Epithelial cell of proximal tubule (primary cell): ENCODE measurements at regions not wholly inside any gene's neighbourhood (a gene's known extent, or its start where the extent isn't known, plus 50 kb on each side); places are given as distances from the start of the nearest gene placed in this dataset.

Experiments used
- DNase-seq: peaks from one replicate; pipeline ENCODE4 v3.0.0-alpha.2; 2011; ENCODE audit warnings: low read depth
- H3K4me3 ChIP-seq: 2 replicates; pipeline ENCODE4 v1.5.1; 2011; ENCODE audit warnings: low read depth, mild to moderate bottlenecking, low read length
- TF ChIP-seq, protein P1 (sequence below): conservative IDR thresholded peaks from 2 replicates; pipeline ENCODE4 v1.5.1; 2012; ENCODE audit warnings: low read depth, mild to moderate bottlenecking, low read length

GRCh38 chr3:162992741-162993140, 1496.1 kb downstream of the OTOL1 start:
- DNase-seq: no peak
- H3K4me3 ChIP-seq: no peak overlapping the region
- TF ChIP-seq, protein P1, sequence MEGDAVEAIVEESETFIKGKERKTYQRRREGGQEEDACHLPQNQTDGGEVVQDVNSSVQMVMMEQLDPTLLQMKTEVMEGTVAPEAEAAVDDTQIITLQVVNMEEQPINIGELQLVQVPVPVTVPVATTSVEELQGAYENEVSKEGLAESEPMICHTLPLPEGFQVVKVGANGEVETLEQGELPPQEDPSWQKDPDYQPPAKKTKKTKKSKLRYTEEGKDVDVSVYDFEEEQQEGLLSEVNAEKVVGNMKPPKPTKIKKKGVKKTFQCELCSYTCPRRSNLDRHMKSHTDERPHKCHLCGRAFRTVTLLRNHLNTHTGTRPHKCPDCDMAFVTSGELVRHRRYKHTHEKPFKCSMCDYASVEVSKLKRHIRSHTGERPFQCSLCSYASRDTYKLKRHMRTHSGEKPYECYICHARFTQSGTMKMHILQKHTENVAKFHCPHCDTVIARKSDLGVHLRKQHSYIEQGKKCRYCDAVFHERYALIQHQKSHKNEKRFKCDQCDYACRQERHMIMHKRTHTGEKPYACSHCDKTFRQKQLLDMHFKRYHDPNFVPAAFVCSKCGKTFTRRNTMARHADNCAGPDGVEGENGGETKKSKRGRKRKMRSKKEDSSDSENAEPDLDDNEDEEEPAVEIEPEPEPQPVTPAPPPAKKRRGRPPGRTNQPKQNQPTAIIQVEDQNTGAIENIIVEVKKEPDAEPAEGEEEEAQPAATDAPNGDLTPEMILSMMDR: no peak

GRCh38 chr3:162994165-162994564, 1497.6 kb downstream of the OTOL1 start:
- TF ChIP-seq, protein P1: no peak
- DNase-seq: no peak

DNA sequence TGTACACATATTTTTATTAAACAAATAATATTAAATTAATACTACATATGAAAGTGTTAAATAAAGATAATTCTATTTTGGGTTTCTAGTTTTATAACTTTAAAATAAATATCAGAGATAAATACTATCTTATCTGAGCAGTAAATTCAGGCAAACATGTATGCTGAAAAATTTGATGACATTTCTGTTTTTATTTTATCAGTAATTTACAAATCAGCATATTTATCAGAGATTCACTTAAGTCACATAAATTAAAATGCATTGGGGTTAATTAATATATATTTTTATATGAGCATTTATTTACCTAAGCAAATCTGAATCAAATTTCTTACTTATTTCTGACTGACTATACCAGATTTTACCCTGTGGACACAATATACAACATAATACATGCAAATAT, 1499.8 kb downstream of the OTOL1 start:
- TF ChIP-seq, protein P1: no peak
- DNase-seq: no peak
- H3K4me3 ChIP-seq: no peak overlapping the region

More at GRCh38 chr3:162994165-162994564, 1497.6 kb downstream of the OTOL1 start:
- H3K4me3 ChIP-seq: no peak overlapping the region

GRCh38 chr3:162998205-162998604, 1501.6 kb downstream of the OTOL1 start:
- no peak overlapping the region for H3K4me3 ChIP-seq
- DNase-seq: no peak
- TF ChIP-seq, protein P1: no peak

DNA sequence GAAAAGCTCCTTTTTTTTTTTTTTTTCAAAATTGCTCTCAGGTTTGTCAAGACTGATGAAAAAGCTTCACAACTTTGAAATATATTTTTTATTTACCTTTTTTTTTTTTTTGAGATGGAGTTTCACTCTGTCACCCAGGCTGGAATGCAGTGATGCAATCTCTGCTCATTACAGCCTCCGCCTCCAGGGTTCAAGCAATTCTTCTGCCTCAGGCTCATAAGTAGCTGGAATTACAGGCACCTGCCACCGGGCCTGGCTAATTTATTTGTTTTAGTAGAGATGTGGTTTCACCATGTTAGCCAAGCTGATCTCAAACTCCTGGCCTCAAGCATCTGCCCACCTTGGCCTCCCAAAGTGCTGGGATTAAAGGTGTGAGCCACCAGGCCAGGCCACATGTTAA, 1515.0 kb downstream of the OTOL1 start:
- DNase-seq: no peak
- TF ChIP-seq, protein P1: no peak
- no peak overlapping the region for H3K4me3 ChIP-seq

DNA sequence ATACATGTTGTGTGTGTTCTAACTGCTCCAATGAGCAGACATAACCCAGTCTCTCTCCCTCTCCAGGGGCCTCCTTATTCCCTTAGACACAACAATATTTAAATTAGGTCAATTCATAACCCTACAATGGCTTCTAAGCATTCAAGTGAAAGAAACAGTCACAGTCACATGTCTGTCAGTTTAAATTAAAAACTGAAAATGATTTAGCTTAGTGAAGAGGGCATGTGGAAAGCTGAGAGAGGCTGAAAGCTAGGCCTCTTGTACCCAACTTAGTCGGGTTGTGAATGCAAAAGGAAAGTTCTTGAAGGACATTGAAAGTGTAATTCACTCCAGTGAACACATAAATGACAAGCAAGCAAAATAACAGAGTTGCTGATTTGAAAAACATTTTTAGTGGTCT, 1519.6 kb downstream of the OTOL1 start:
- DNase-seq: no peak

GRCh38 chr3:163018067-163018466, 1521.5 kb downstream of the OTOL1 start:
- TF ChIP-seq, protein P1: no peak
- no peak for DNase-seq
- no peak overlapping the region for H3K4me3 ChIP-seq

More for the DNA sequence above, 1519.6 kb downstream of the OTOL1 start:
- H3K4me3 ChIP-seq: no peak overlapping the region
- TF ChIP-seq, protein P1: no peak
